Nephron progenitor cell (in vitro differentiated cells): ENCODE measurements at regions not wholly inside any gene's neighbourhood (a gene's known extent, or its start where the extent isn't known, plus 50 kb on each side); places are given as distances from the start of the nearest gene placed in this dataset.
"Not testable (repeated sequence)": the region's sequence is repeated elsewhere in the genome, so short reads cannot be mapped to it uniquely, and the experiment has no call there.

Experiments
- DNase-seq: peaks from one replicate; pipeline ENCODE4 v3.0.0; 2021
- H3K27ac Mint-ChIP-seq: 2 replicates; pipeline ENCODE4 v1.8.0; 2021; ENCODE audit warnings: mild to moderate bottlenecking, moderate library complexity, mixed read lengths
- H3K27me3 Mint-ChIP-seq: 2 replicates; pipeline ENCODE4 v1.8.0; 2021; ENCODE audit warnings: mild to moderate bottlenecking, low read depth, mixed read lengths; ENCODE audit not compliant: poor library complexity
- H3K36me3 Mint-ChIP-seq: 2 replicates; pipeline ENCODE4 v1.8.0; 2021; ENCODE audit warnings: low read depth, mixed read lengths
- H3K4me1 Mint-ChIP-seq: 2 replicates; pipeline ENCODE4 v1.8.0; 2021; ENCODE audit warnings: mixed read lengths
- H3K4me3 Mint-ChIP-seq: 2 replicates; pipeline ENCODE4 v1.8.0; 2021; ENCODE audit warnings: mild to moderate bottlenecking, moderate library complexity, mixed read lengths
- H3K9me3 Mint-ChIP-seq: 2 replicates; pipeline ENCODE4 v1.8.0; 2021; ENCODE audit warnings: mild to moderate bottlenecking, moderate library complexity, mixed read lengths
- TF ChIP-seq, protein P1 (sequence below): fragments of 200-600 bp; sonication (generic); IDR thresholded peaks from 2 replicates; pipeline ENCODE4 v1.5.0; 2021; ENCODE audit warnings: antibody characterized with exemption

DNA sequence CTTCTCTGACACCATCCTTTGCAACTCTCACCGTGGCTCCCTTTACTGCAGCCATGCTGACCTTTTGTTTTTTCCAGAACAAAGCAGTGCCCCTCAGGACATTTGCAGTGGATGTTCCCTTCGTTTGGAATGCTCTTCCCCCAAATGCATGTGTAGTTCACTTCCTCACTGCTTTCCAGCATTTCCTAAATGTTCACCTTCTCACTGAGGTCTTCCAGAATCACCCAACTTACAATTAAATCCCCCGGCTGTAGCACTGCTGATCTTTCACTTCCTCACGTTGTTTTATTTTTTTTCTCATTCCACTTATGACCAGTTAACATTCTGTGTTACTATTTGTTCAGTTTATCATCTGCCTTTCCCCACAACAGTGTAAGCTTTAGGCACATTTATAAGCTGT lies 73.1 kb downstream of the GASK1B start:
- Mint-ChIP-seq H3K9me3 (no peaks in the 10 kb centered on the region), H3K27ac (no peak overlapping the region), H3K4me1 (no peaks in the 10 kb centered on the region), H3K4me3 (no peak overlapping the region), H3K27me3 (peaks cover 3% of the 10 kb centered on the region), H3K36me3 (no peaks in the 10 kb centered on the region)
- no peak for DNase-seq
- TF ChIP-seq, protein P1, sequence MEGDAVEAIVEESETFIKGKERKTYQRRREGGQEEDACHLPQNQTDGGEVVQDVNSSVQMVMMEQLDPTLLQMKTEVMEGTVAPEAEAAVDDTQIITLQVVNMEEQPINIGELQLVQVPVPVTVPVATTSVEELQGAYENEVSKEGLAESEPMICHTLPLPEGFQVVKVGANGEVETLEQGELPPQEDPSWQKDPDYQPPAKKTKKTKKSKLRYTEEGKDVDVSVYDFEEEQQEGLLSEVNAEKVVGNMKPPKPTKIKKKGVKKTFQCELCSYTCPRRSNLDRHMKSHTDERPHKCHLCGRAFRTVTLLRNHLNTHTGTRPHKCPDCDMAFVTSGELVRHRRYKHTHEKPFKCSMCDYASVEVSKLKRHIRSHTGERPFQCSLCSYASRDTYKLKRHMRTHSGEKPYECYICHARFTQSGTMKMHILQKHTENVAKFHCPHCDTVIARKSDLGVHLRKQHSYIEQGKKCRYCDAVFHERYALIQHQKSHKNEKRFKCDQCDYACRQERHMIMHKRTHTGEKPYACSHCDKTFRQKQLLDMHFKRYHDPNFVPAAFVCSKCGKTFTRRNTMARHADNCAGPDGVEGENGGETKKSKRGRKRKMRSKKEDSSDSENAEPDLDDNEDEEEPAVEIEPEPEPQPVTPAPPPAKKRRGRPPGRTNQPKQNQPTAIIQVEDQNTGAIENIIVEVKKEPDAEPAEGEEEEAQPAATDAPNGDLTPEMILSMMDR: no peak

DNA sequence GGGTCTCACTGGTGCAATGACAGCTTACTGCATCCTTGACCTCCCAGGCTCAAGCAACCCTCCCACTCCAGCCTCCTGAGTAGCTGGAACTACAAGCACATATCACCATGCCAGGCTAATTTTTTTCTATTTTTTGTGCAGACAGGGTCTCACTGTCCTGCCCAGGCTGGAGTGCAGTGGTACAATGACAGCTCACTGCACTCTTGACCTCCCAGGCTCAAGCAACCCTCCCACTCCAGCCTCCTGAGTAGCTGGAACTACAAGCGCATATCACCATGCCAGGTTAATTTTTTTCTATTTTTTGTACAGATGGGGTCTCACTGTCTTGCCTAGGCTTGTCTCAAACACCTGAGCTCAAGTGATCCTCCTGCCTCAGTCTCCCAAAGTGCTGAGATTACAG lies 74.0 kb downstream of the GASK1B start:
- Mint-ChIP-seq H3K27ac (no peak overlapping the region), H3K36me3 (no peaks in the 10 kb centered on the region), H3K4me3 (no peak overlapping the region), H3K27me3 (peaks cover 3% of the 10 kb centered on the region), H3K9me3 (no peaks in the 10 kb centered on the region), H3K4me1 (no peaks in the 10 kb centered on the region)
- no peak for DNase-seq
- TF ChIP-seq, protein P1: no peak

- TF ChIP-seq, protein P1: no peak
- no peak for DNase-seq
- Mint-ChIP-seq H3K27me3 (peaks cover 3% of the 10 kb centered on the region), H3K9me3 (peaks cover 9% of the 10 kb centered on the region), H3K27ac (no peak overlapping the region), H3K36me3 (peaks cover 5% of the 10 kb centered on the region), H3K4me3 (no peak overlapping the region), H3K4me1 (no peaks in the 10 kb centered on the region)
Observed at GRCh38 chr4:158094413-158095134, 78.3 kb downstream of the GASK1B start.

DNA sequence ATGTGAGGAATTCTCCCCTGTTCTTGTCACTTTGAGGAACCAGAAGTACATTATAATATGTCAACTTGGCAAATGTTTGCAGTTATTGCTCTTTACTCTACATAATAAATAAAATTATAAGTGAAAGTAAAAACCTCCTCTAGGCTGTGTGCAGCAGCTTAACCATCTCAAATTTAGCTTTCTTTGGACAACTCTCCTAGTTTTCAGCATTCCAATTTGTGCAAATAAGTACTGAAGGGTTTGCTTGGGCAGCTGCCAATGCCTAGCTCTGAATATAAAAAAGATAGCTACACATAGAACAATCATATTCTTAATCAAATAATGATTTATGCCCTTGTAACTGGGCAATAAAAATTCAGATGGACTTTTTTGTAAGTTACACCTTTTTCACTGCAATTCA lies 82.5 kb downstream of the GASK1B start:
- no peaks in the 10 kb centered on the region for H3K27me3 Mint-ChIP-seq
- peaks cover 9% of the 10 kb centered on the region for H3K9me3 Mint-ChIP-seq
- no peaks in the 10 kb centered on the region for H3K4me1 Mint-ChIP-seq
- no peak for DNase-seq
- H3K4me3 Mint-ChIP-seq: no peak overlapping the region
- peaks cover 5% of the 10 kb centered on the region for H3K36me3 Mint-ChIP-seq
- H3K27ac Mint-ChIP-seq: no peak overlapping the region
- TF ChIP-seq, protein P1: no peak

DNA sequence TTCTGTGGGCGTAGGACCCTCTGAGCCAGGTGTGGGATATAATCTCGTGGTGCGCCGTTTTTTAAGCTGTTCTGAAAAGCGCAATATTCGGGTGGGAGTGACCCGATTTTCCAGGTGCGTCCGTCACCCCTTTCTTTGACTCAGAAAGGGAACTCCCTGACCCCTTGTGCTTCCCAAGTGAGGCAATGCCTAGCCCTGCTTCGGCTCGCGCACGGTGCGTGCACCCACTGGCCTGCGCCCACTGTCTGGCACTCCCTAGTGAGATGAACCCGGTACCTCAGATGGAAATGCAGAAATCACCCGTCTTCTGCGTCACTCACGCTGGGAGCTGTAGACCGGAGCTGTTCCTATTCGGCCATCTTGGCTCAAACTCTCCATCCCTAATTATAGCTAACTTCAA lies 82.9 kb downstream of the GASK1B start:
- H3K27ac Mint-ChIP-seq, H3K36me3 Mint-ChIP-seq, H3K4me1 Mint-ChIP-seq, H3K9me3 Mint-ChIP-seq, H3K4me3 Mint-ChIP-seq, H3K27me3 Mint-ChIP-seq, DNase-seq: not testable (repeated sequence)

GRCh38 chr4:158080354-158080753 lies 92.5 kb downstream of the GASK1B start:
- TF ChIP-seq, protein P1: no peak
- Mint-ChIP-seq H3K4me3 (no peak overlapping the region), H3K9me3 (no peaks in the 10 kb centered on the region), H3K27ac (no peak overlapping the region), H3K27me3 (no peaks in the 10 kb centered on the region), H3K4me1 (peaks cover 23% of the 10 kb centered on the region), H3K36me3 (no peaks in the 10 kb centered on the region)
- DNase-seq: no peak
